GM21381 (cell line): ENCODE measurements at regions not wholly inside any gene's neighbourhood (a gene's known extent, or its start where the extent isn't known, plus 50 kb on each side); places are given as distances from the start of the nearest gene placed in this dataset.

ENCODE experiments used
- ATAC-seq: cut with Tn5 transposase; IDR thresholded peaks from one replicate; pipeline ENCODE4 v1.9.1; 2021; ENCODE audit warnings: mild to moderate bottlenecking, moderate library complexity; ENCODE audit not compliant: unreplicated experiment

DNA sequence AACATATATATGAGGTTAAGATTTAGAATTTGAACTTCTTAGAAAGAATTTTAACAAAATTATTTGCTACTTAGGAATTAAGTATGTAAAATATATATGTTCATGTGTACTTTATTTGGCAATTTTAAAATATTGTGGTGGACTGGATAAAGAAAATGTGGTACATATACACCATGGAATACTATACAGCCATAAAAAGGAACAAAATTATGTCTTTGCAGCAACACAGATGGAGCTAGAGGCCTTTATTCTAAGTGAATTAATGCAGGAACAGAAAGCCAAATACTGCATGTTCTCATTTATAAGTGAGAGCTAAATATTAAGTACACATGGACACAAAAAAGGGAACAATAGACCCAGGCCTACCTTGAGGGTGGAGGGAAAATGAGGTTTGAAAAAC lies 72.2 kb upstream of the FMN2 start:
- no peak for ATAC-seq

DNA sequence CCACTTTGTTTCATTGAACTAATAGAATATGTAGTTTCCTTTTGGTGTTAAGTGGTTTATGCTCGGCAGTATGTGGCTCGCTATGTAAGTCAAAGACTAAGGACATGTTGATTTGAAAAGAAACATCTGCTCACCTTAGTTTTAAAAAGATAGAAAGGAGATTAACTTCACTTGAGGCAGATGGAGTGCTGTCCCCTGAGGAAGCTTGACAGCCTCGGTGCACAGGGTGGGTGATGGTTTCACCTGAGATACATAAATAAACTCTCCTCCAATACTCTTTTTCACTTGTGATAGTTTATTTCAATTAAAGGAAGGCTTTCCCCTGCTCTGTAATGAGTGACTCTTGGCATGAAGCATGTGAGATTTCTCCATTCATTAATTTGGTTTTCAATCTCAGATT lies 70.8 kb upstream of the FMN2 start:
- ATAC-seq, result no peak

DNA sequence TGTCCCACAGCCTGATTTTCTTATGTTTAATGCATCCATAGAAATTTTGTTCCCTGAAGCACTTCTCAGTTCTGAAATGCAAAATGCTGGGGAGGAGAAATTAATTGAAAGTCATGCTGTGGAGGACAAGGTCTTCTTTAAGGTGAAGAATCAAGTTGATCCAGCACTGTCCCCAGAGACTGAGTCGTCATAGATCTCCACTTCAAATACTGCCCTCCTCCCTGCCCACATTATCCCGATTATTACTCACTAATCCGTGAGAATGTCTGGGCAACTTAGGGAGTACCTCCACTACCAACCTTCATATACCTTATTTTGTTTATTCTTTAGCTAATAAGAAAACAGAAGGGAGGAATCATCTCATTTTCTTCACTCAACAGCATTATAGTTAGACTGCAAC lies 70.0 kb upstream of the FMN2 start:
- no peak for ATAC-seq

DNA sequence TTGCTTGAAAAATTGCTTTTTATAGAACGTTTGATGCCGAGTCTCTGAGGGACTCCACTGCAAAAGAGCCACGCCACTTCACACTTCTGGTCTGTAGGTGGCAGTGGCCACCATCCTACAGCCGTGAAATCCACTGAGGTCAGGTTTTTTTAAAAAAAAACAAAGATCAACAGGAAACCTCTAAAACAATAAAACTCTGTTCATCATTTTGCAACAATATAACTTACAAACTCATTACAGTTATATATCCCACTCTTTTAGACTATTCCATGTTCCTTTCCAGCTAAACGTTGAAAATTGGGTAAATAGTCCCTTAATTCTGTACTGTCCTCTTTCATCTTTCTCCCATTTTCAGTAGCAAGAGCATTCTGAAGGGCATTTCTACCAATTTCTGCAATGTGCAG lies 64.6 kb upstream of the FMN2 start:
- ATAC-seq, result peak; percentile 84

DNA sequence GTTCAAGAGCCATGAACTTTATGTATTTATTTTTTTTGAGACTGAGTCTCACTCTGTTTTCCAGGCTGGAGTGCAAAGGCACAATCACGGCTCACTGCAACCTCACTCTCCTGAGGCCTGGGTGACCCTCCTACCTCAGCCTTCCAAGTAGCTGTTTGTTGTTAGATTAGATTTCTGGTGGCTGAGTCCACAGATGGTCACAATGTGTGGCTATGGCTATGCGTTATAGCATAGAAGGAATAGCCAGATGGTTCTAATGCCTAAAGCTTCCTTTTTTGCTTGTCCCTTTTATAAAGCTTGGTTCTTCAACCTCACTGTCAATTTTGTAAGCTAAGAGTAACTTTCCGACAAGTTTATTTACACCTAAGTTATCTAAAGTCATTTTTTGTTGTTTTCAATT lies 62.3 kb upstream of the FMN2 start:
- ATAC-seq, result no peak

DNA sequence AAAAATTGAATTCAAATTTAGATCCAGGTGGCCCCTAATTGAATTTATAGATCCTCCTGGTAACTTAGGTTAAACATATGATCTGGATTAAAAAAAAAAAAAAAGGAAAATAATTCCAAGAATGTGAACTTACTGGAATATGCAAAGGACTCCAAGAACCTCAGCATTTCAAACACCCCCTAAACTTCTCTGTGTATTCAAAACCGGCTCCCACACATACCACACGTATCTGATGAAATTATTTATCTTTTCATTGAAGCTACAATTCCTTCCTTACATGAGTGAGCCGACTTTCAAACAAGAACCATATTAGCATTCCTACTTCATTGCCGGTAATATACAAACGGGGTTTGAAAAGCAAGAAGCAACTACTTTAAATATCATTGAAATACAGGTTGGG lies 61.4 kb upstream of the FMN2 start:
- no peak for ATAC-seq

DNA sequence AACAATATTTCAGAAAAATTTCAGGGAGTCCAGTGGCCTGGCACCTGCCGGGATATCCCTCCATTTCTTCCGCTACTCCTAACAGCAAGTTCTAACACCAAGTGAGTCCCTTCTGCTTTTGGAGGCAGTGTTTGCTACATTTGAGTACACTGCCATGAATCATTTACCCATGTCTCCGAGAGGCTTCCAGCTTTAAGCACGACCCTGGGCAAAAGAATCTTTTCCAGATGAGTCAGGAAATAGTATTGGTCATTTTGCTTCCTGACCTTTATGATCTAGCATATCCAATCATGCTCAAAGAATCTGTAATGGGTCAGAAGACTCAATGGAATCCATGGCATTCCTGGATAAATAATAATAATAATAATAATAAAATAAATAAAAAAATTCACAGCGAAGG lies 60.7 kb upstream of the FMN2 start:
- ATAC-seq, result no peak

DNA sequence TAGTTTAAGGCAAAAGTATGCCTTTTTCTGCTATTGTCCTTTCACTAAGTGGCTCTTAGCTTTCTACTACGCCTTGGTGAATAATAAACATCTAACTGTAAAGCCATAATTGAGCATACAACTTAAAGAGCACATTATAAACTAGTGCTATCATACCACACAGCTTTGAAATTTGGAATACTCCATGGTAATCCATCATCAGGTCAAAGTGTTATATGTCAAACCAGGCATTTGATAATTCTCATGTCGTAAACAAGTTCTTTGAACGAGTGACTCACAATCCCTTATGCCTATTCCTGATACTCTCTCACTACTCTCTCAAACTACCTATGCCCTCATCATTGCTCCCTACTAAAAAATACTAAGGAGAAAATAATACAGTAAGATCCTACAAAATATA lies 60.3 kb upstream of the FMN2 start:
- ATAC-seq, result no peak

DNA sequence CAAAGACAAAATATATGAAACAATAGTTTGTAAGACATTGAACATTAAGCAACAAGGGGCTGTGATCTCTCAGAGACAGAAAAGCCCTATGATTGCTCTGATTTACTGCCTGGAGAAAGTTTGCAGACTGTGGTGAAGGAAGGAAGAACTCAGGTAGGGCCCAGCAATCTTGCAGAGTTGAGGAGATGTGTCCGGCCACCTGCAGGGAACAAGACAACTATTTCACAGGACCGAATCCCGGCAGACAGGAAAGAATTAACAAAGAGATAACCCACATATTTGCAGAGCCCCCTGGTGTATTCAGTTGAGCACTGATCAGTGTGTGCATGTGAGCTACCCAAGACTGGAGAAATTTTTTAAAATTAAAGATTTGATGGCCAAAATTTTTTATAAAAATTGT lies 58.3 kb upstream of the FMN2 start:
- ATAC-seq, result no peak

DNA sequence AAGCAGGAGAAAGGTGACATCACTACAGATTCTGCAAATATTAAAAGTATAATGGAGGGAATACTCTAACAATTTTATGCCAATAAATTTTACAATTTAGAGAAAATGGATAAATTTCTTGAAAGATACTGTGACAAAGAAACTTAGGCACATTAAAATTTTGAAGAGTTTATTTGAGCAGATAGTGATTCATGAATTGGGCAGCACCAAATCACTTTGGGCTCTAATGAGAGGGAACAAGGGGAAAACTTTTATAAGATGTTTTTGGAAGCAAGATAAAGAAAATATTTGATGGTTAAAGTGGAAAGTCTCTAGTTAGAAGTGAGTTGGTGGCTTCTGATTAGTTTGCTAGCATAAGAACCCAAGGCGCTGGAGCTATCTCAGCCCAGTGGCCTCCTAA lies 55.2 kb upstream of the FMN2 start:
- ATAC-seq, result no peak
